KOPT-K1 (cell line): ENCODE measurements at regions not wholly inside any gene's neighbourhood (a gene's known extent, or its start where the extent isn't known, plus 50 kb on each side); places are given as distances from the start of the nearest gene placed in this dataset.

Source experiments
- H3K27ac ChIP-seq: fragments of 200-600 bp; sonication (generic); 2 replicates; pipeline ENCODE4 v1.5.1; 2016; ENCODE audit warnings: antibody characterized with exemption, mild to moderate bottlenecking, low read depth, low read length; ENCODE audit not compliant: poor library complexity, severe bottlenecking
- H3K36me3 ChIP-seq: fragments of 200-600 bp; sonication (generic); 2 replicates; pipeline ENCODE4 v1.5.1; 2017; ENCODE audit warnings: antibody characterized with exemption, mild to moderate bottlenecking, low read length, moderate library complexity; ENCODE audit not compliant: insufficient read depth
- H3K9me3 ChIP-seq: fragments of 200-600 bp; sonication (generic); 2 replicates; pipeline ENCODE4 v1.5.1; 2017; ENCODE audit warnings: antibody characterized with exemption, low read length, mild to moderate bottlenecking; ENCODE audit not compliant: insufficient read depth, poor library complexity, severe bottlenecking

DNA sequence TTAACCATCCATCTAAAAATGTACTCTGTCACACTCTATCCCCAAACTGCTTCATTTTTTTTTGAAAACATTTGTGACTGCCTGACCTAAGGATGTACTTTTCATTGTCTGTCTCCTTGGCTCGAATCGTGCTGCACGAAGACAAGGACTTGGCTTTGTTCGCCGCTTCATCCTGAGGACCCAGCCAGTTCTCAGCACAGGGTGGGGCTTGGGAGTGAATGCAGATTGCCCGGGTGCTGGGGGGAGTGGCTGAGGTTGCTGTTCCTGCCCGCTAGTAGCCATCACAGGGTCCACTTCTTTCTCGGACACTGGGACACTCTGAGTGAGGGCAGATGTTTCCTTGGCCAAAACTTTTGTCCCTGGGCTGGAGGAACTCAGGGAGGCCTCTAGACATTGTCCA is 70.1 kb upstream of the CLCN4 start:
- no peak overlapping the region for H3K27ac ChIP-seq

DNA sequence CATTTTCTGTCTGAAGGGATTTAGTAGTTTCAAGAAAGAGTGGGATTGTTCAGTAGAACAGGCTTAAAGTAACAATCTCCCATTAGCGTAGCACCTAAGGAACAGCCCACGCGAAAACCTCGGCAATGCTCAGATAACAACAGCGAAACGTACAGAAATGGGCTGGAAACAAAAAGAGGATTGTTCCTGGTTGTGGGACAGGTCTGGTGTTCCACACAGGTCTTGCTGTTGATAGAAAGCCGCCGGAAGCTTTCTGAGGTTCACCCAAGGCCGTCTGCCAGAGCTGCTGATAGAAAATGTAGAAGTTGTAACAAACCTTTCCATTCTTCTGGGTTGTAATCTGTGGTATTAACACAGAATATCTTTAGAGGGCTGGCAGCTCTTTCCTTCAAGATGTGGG is 69.4 kb upstream of the CLCN4 start:
- no peaks in the 10 kb centered on the region for H3K9me3 ChIP-seq
- H3K36me3 ChIP-seq: no peaks in the 10 kb centered on the region; the same call in 1 of the 2 replicates

More for the DNA sequence above, 70.1 kb upstream of the CLCN4 start:
- Histone ChIP-seq H3K36me3 (no peaks in the 10 kb centered on the region; the same call in 1 of the 2 replicates), H3K9me3 (no peaks in the 10 kb centered on the region)

DNA sequence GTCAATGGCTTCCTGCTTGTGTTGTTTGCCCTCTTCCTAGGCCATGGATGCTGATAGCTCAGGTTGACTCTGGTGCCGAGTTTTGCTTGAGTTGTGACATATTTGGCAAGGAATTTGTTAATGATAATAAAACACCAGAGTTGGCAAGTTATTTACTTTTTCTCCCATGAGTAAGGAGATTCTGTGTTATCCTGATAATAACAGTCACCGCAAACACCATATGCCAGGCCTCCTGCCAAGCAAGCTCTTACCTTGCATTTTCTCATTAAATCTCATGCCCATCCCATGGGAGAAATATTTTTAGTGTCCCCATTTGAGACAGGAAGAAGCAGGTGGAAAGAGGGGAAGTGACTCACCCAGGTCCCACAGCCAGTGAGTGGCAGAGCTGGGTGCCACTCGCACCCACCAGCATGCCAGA is 67.4 kb upstream of the CLCN4 start:
- Histone ChIP-seq H3K9me3 (no peaks in the 10 kb centered on the region), H3K36me3 (no peaks in the 10 kb centered on the region; the same call in 1 of the 2 replicates), H3K27ac (no peak overlapping the region)

More for the DNA sequence above, 69.4 kb upstream of the CLCN4 start:
- no peak overlapping the region for H3K27ac ChIP-seq

DNA sequence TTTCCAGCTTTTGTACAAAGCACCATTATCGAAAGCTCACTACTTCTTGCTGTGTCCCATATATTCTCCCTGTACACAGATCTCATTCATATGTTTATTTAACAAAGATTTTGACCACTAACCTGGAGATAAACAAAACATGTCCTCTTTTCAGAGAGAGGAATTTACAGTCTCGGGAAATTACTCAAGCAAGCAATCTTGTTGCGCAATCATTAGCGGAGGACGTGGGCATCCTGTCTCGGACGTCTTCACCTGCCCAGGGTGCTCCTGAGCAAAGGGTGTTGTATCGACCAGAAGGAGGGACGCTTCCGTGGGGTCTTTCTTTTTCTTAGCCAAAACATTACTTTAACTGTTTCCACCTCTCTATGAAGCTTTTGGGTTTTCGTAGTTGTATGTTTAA is 66.5 kb upstream of the CLCN4 start:
- Histone ChIP-seq H3K9me3 (no peaks in the 10 kb centered on the region), H3K36me3 (no peaks in the 10 kb centered on the region; the same call in 1 of the 2 replicates), H3K27ac (no peak overlapping the region)

DNA sequence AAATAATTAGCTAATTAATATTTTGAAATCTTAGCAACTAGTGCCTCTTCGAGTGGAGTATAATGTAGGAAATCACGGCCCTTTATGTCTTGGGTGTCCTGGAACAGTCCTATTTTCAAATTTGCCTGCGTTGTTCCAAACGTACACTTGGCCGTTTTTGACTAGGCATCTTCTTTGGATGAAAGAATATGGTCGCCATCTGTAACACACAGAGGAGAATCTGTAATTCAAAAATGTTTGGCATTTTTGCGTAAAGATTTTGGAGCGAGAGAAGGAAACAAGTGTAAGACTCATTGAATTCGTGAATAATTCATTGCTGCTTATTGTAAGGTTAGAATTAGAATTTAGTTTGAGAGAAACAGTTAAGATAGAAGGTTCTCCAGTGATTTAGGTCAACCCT is 61.5 kb upstream of the CLCN4 start:
- H3K27ac ChIP-seq: no peak overlapping the region
- peaks cover 2% of the 10 kb centered on the region; the same call in 1 of the 2 replicates for H3K36me3 ChIP-seq
- no peaks in the 10 kb centered on the region for H3K9me3 ChIP-seq

DNA sequence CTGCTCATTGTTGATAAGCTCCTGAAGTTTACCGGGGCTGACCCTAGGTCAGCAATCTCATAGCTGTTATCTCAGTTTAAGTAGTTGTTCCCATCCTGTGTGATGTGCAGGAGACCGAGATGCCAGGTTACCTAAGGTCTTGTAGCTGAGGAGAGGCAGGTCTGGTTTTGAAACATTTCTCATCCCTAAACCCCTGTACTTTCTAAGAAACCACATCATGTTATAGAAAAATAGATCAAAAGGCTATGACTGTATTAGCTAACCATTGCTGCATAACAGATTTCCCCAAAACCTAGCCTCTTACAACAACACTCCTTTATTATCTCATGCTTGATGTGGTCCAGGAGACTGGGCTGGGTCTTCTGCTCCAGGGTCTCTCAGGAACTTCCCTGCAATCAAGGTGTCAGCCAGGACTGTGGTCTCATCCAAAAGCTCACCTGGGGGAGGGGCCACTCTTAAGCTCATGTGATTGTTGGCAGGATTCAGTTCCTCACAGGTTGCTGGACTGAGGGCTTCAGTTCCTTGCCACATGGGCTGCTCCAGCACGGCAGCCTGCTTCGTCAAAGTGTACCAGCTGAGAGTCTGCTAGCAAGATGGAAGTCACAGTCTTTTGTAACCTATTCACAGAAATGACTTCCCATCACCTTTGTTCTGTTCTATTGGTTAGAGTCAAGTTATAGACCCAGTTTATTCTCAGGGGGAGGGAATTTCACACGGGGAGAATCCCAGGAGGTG is 60.9 kb upstream of the CLCN4 start:
- no peaks in the 10 kb centered on the region for H3K9me3 ChIP-seq
- no peak overlapping the region for H3K27ac ChIP-seq
- H3K36me3 ChIP-seq: peaks cover 6% of the 10 kb centered on the region; the same call in 1 of the 2 replicates

DNA sequence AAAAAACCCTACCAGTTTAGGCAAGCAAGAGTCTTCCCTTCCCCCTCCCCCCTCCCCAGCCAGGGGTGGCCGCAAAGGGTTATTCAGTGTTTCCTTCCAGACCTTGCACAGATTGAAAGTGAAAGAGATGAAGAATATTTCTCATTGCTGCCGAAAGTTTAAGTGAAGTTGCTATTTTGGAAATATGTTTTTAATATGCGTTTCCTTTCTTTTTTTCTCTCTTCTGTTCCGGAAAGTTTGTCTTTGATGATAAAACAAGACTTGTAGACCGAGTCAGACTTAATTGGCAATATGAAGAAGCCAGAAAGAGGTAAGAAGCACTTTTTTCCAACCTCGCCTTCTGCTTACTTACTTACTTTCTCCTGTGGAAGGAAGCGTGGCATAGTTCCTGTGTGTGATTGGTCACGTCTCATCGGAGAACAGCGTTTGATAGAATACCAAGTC is 58.5 kb upstream of the CLCN4 start:
- Histone ChIP-seq H3K36me3 (0 out of 2 replicates have a peak, but pooled peaks cover 6% of the 10 kb centered on the region), H3K27ac (peak overlapping the region; percentile 73), H3K9me3 (no peaks in the 10 kb centered on the region)

DNA sequence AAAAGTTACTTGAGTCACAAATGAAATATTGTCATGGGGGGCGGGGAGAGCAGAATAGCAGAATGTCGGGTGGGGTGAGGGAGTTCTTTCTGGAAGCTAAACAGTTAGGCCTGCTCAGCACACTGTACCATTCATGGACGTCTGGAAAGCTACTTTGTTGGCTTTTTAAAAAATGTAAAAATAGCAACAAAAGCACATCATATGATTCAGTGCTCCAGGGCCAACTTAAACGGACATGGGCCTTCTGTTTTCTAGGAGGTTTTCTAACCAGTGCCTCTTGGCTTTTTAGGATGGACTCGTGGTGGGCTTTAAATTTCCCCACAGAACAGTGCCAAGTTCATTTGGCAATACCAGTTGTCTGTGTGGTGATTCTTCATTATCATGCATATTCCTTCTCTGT is 57.4 kb upstream of the CLCN4 start:
- H3K9me3 ChIP-seq: no peaks in the 10 kb centered on the region
- no peak overlapping the region for H3K27ac ChIP-seq
- H3K36me3 ChIP-seq: 0 out of 2 replicates have a peak, but pooled peaks cover 6% of the 10 kb centered on the region

DNA sequence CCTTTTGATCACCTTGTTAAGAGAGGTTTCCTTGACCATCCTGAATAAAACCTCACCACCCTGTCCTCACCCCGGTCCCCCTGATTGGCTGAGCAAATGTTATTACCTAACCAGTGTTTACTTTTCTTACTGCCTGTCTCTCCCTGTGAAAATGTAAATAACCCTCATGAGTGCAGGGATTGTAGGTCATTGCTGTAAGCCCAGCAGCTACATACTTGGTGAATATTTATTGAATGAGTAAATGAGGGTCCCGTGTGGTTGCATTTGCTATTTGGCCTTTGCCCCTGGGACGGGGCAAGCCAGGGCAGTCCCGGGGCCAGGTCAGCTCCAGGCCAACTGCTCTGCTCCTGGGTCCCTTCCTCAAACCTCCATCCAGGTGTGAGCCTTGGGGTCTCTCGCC is 55.5 kb upstream of the CLCN4 start:
- Histone ChIP-seq H3K36me3 (0 out of 2 replicates have a peak, but pooled peaks cover 6% of the 10 kb centered on the region), H3K27ac (no peak overlapping the region), H3K9me3 (no peaks in the 10 kb centered on the region)

DNA sequence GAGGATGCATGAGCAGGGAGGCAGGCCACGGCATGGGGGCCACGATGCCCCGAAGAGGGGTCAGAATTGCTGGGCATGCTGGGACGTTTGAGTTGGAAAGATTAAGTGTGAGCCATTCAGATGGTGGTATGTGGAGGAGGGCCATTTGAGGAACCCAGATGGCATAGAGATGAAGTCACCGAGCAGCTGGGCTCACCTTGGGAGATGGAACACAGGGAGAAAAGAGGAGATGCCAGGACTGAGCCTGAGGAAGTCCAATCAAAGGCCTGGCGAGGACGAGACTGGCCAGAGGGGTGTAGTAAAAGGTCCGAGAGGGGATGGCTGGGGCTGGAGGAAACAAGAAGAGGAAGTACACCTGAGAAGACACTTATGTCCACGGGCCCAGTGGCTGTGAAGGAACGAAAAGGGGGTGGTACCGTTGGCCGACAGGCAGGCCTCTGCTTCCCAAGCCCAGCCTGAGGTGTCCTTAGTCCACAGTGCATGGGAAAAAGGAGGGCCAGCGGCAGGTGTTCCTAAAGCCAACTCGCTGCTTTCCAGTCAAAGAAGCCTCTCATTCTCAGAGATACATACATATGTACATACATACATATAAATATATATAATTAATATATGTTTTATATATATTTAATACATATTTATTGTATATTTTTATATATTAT is 54.6 kb upstream of the CLCN4 start:
- 0 out of 2 replicates have a peak, but pooled peaks cover 6% of the 10 kb centered on the region for H3K36me3 ChIP-seq
- no peak overlapping the region for H3K27ac ChIP-seq
- H3K9me3 ChIP-seq: no peaks in the 10 kb centered on the region

DNA sequence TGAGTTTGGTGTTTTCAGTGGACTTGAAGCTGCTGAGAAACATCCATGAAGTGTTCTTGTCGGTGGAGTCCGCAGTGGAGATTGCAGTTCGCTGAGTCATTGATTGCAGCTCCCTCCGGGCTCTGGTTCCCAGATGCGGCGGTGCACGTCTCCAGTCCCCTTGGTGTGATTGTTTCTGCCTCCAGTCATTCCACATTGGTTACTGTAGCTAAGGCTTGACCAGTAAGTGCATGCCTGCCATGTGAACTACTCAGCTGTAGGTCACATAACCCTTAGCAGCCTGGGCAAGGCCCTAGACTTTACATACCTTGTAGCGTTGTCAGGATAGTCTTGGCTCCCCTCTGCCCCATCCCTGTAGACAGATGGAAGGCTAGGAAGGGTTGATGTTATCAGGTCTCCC is 53.8 kb upstream of the CLCN4 start:
- no peaks in the 10 kb centered on the region for H3K9me3 ChIP-seq
- H3K27ac ChIP-seq: no peak overlapping the region
- H3K36me3 ChIP-seq: 0 out of 2 replicates have a peak, but pooled peaks cover 6% of the 10 kb centered on the region

DNA sequence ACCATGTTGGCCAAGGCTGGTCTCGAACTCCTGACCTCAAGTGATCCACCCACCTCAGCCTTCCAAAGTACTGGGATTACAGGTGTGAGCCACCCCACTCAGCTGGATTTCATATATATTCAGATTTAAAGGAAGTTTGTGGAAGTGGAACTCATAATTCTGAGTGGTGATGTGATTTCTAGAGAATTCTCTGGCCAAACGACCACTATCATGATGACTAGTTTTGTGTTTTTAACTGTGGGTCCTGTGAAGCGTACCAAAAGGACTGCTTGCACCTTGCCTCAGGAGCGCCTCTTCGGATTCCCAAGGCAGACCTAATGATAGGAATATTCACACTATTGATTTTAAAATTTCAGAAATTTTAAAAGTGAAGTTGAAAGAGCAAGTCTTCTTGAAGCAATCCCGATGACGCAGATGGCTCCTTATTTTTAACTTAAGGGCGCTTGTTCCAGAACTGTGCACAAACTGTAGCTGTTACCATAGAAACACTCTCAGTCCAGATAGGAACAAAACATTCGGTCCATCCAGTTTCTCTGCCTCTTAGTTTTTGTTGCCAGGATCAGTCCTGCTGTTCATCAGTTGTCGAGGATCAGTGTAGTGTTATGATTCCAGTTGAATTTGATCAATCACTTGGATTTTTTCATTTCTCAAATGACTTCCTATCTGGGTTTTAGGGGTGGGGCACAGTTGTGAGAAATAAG is 51.7 kb upstream of the CLCN4 start:
- 0 out of 2 replicates have a peak, but pooled peaks cover 5% of the 10 kb centered on the region for H3K36me3 ChIP-seq
- H3K27ac ChIP-seq: no peak overlapping the region
- H3K9me3 ChIP-seq: no peaks in the 10 kb centered on the region

DNA sequence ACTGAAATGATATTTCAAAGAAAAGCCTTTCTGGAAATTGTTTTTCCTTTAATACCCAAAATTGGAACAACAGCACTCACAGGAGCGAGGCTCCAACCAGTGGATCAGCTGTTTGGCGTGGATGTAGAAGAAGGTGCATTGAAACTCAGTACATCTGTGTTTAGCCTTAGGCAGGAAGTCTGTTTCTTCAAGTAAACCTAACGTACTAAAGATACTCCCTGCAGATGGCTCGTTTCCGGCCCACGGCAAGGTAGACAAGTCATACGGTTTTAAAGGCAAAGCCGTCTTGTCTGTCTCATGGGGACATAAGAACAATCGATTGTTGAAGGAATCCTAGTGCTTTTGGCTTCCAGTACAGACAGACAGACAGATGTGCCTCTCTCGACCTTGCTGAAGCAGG is 50.0 kb upstream of the CLCN4 start:
- no peaks in the 10 kb centered on the region for H3K36me3 ChIP-seq
- peak overlapping the region; percentile 69 for H3K27ac ChIP-seq
- no peaks in the 10 kb centered on the region for H3K9me3 ChIP-seq
